ENCODE measurements at regions not wholly inside any gene's neighbourhood (a gene's known extent, or its start where the extent isn't known, plus 50 kb on each side); places are given as distances from the start of the nearest gene placed in this dataset.

GRCh38 chr2:223526106-223526505 lies 76.1 kb downstream of the SCG2 start:
- TF ChIP-seq CTCF (IDR thresholded peaks at IDR 0.05; ENCODE audit: low read depth, low read length, missing input control), result no peak
- no peak for TF ChIP-seq REST (IDR thresholded peaks at IDR 0.05)
- TF ChIP-seq MAX (IDR thresholded peaks at IDR 0.05), result no peak
- TF ChIP-seq RAD21 (IDR thresholded peaks at IDR 0.05), result no peak
- TF ChIP-seq GABPA (IDR thresholded peaks at IDR 0.05 in 1 of 2, conservative IDR thresholded peaks at IDR 0.05 in 1 of 2), result no peak
- TF ChIP-seq JUND (IDR thresholded peaks at IDR 0.05), result no peak
- no peak for TF ChIP-seq TAF1 (conservative IDR thresholded peaks at IDR 0.05)
- no peak for TF ChIP-seq FOXA1 (IDR thresholded peaks at IDR 0.05)
- TF ChIP-seq YY1 (IDR thresholded peaks at IDR 0.05), result no peak
- no peak for TF ChIP-seq ATF3 (IDR thresholded peaks at IDR 0.05)
- TF ChIP-seq ZBTB33 (IDR thresholded peaks at IDR 0.05), result no peak
- TF ChIP-seq SP1 (IDR thresholded peaks at IDR 0.05), result no peak

All from liver (tissue), 3 donors.